MCF 10A (cell line): ENCODE measurements at regions not wholly inside any gene's neighbourhood (a gene's known extent, or its start where the extent isn't known, plus 50 kb on each side); places are given as distances from the start of the nearest gene placed in this dataset.

Experiments used
- BruUV-seq: library from RNA; stranded (reverse); fragments of 400-500 nt; replicated peaks from 2 replicates; lab custom pipeline; 2021; lab: Mats Ljungman, UMichigan
- CTCF ChIA-PET: fragments of 300-600 bp; sonication (Branson Sonifier 250); formaldehyde crosslinking; extraction: SDS; loops from one replicate; lab custom pipeline; 2021; ENCODE audit warnings: antibody characterized with exemption, inconsistent platforms; lab: Yijun Ruan, JAX
- POLR2A ChIA-PET: fragments of 300-600, 350-650 bp; sonication (Branson Sonifier 250); formaldehyde crosslinking; extraction: SDS; loops from one replicate; lab custom pipeline; 2020; ENCODE audit warnings: antibody characterized with exemption, inconsistent platforms; lab: Yijun Ruan, JAX
- DNase-seq: peaks from one replicate; pipeline ENCODE4 v3.0.0-alpha.2; 2018; ENCODE audit not compliant: unreplicated experiment
- H3K27ac Mint-ChIP-seq: one replicate; pipeline ENCODE4 v1.8.0; 2022; ENCODE audit warnings: mild to moderate bottlenecking, low read depth, mixed read lengths; ENCODE audit not compliant: unreplicated experiment
- H3K27me3 Mint-ChIP-seq: one replicate; pipeline ENCODE4 v1.8.0; 2022; ENCODE audit warnings: mixed read lengths; ENCODE audit not compliant: insufficient read depth, unreplicated experiment
- H3K36me3 Mint-ChIP-seq: one replicate; pipeline ENCODE4 v1.8.0; 2022; ENCODE audit warnings: mild to moderate bottlenecking, moderate library complexity, mixed read lengths; ENCODE audit not compliant: insufficient read depth, unreplicated experiment
- H3K4me1 Mint-ChIP-seq: one replicate; pipeline ENCODE4 v1.8.0; 2022; ENCODE audit warnings: mixed read lengths; ENCODE audit not compliant: insufficient read depth, unreplicated experiment
- H3K4me3 Mint-ChIP-seq: one replicate; pipeline ENCODE4 v1.8.0; 2022; ENCODE audit warnings: mild to moderate bottlenecking, moderate library complexity, mixed read lengths; ENCODE audit not compliant: unreplicated experiment
- H3K9me3 Mint-ChIP-seq: one replicate; pipeline ENCODE4 v1.8.0; 2022; ENCODE audit warnings: mixed read lengths; ENCODE audit not compliant: unreplicated experiment
- CTCF ChIP-seq: fragments of 200-600 bp; IDR thresholded peaks from one replicate; pipeline ENCODE4 v1.8.0; 2022; ENCODE audit warnings: antibody characterized with exemption, mild to moderate bottlenecking; ENCODE audit not compliant: unreplicated experiment
- intact Hi-C: fragments of 100-400 bp; cut with micrococcal nuclease; formaldehyde crosslinking; loops from 2 replicates; pipeline ENCODE4 v1.14.1; 2022

- no peak for DNase-seq
- POLR2A ChIA-PET: no interaction called here
- no peaks in the 10 kb centered on the region for H3K36me3 Mint-ChIP-seq
- CTCF ChIA-PET: no interaction called here
- intact Hi-C loops: no loop called here
- no peaks in the 10 kb centered on the region for H3K9me3 Mint-ChIP-seq
- TF ChIP-seq CTCF: no peak
- H3K4me1 Mint-ChIP-seq: no peaks in the 10 kb centered on the region
- H3K4me3 Mint-ChIP-seq: no peak overlapping the region
- no TSS peak for BruUV-seq
- H3K27me3 Mint-ChIP-seq: no peaks in the 10 kb centered on the region
- no peak overlapping the region for H3K27ac Mint-ChIP-seq
Observed at GRCh38 chr4:144816668-144817067, 170.7 kb downstream of the HHIP start.

- BruUV-seq: no TSS peak
- DNase-seq: no peak
- ChIA-PET POLR2A (no interaction called here), CTCF (no interaction called here)
- intact Hi-C loops: no loop called here
- Mint-ChIP-seq H3K4me1 (no peaks in the 10 kb centered on the region), H3K9me3 (no peaks in the 10 kb centered on the region), H3K27ac (no peak overlapping the region), H3K4me3 (no peak overlapping the region), H3K36me3 (no peaks in the 10 kb centered on the region), H3K27me3 (no peaks in the 10 kb centered on the region)
- no peak for TF ChIP-seq CTCF
Observed at GRCh38 chr4:144817081-144817480, 171.1 kb downstream of the HHIP start.

DNA sequence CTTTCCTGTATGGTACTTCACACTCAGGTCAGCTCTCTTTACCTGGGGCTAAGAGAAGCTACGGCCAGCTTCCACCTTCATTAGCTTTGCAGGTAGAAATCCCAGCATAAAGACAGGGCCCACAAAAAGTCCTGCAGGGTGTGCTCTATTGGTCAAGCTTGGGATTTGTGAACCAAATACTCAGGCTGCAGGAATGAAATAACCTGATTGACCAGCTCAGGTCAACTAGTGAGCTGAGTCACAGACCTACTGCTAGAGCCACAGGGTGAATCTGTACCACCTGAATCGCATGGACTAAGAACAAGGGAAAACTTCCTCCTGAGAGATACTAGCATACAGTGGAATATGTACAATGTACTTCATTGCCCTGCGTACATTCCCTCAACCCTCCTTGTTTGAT is 172.2 kb downstream of the HHIP start:
- ChIA-PET CTCF (interaction anchor here (0.9 kb wide), 1 partner anchor 10 kb away, joined by 3 read pairs; no protein-coding TSS in a partner anchor), POLR2A (no interaction called here)
- H3K9me3 Mint-ChIP-seq: no peaks in the 10 kb centered on the region
- no peaks in the 10 kb centered on the region for H3K4me1 Mint-ChIP-seq
- no peak overlapping the region for H3K27ac Mint-ChIP-seq
- no peak for TF ChIP-seq CTCF
- DNase-seq: no peak
- no peak overlapping the region for H3K4me3 Mint-ChIP-seq
- H3K27me3 Mint-ChIP-seq: no peaks in the 10 kb centered on the region
- no TSS peak for BruUV-seq
- no peaks in the 10 kb centered on the region for H3K36me3 Mint-ChIP-seq
- intact Hi-C loops: no loop called here

DNA sequence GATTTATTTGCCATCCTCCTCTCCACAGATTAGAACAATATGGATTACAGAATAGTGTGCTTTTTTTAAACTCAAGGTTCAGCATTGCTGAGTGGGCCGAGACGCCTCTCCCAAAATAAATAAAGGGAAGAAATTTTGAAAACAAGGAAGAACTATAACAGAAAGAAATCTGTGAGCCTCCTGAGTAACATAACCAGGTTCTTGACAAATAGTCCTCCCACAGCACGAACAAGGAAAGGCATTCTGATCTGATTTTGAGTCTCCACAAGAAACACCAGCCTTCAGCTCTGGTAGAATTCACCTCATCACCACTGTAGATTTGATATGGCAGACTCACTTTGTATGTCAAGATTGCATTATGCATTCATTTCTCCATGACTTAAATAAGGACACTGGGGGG is 173.6 kb downstream of the HHIP start:
- Mint-ChIP-seq H3K27me3 (no peaks in the 10 kb centered on the region), H3K4me3 (no peak overlapping the region), H3K36me3 (no peaks in the 10 kb centered on the region), H3K9me3 (no peaks in the 10 kb centered on the region), H3K4me1 (no peaks in the 10 kb centered on the region), H3K27ac (no peak overlapping the region)
- BruUV-seq: no TSS peak
- ChIA-PET POLR2A (no interaction called here), CTCF (no interaction called here)
- intact Hi-C loops: no loop called here
- no peak for TF ChIP-seq CTCF
- DNase-seq: no peak
